HEK293 (cell line): ENCODE measurements at regions not wholly inside any gene's neighbourhood (a gene's known extent, or its start where the extent isn't known, plus 50 kb on each side); places are given as distances from the start of the nearest gene placed in this dataset.

Experiments
- CTCF ChIA-PET: fragments of 350-600 bp; formaldehyde crosslinking; extraction: SDS; loops from one replicate; lab custom pipeline; 2021; ENCODE audit warnings: antibody characterized with exemption; lab: Yijun Ruan, JAX
- POLR2A ChIA-PET: fragments of 300-600 bp; formaldehyde crosslinking; extraction: SDS; loops from one replicate; lab custom pipeline; 2020; ENCODE audit warnings: antibody characterized with exemption, inconsistent platforms; lab: Yijun Ruan, JAX
- H3K27ac ChIP-seq: fragments of 200-500 bp; sonication (Bioruptor generic); 2 replicates; pipeline ENCODE4 v1.5.1; 2014; ENCODE audit warnings: low read depth, low read length, control low read depth, inconsistent platforms; ENCODE audit errors: extremely low read depth
- H3K36me3 ChIP-seq, 2 experiments: fragments of 200-500 bp in 1 of 2; sonication (Bioruptor generic) in 1 of 2; 1 replicate in 1 of 2; 2 replicates in 1 of 2; pipeline ENCODE4 v1.5.1; 2014 to 2017; ENCODE audit warnings: inconsistent platforms in 2 of 2, low read length in 2 of 2; ENCODE audit not compliant: control insufficient read depth in 2 of 2, insufficient read depth in 1 of 2
- H3K4me1 ChIP-seq: fragments of 200-500 bp; sonication (Bioruptor generic); 2 replicates; pipeline ENCODE4 v1.5.1; 2014; ENCODE audit warnings: mild to moderate bottlenecking, low read length, inconsistent platforms; ENCODE audit not compliant: control insufficient read depth, insufficient read depth
- H3K4me3 ChIP-seq: 2 replicates; pipeline ENCODE4 v1.5.1; 2011; ENCODE audit warnings: low read depth, mild to moderate bottlenecking, control low read depth, low read length, moderate library complexity
- H3K9me3 ChIP-seq: fragments of 200-500 bp; sonication (Bioruptor generic); 2 replicates; pipeline ENCODE4 v1.5.1; 2014; ENCODE audit warnings: low read depth, low read length, inconsistent platforms; ENCODE audit not compliant: control insufficient read depth, insufficient read depth
- ZBTB1 ChIP-seq: fragments of 450-650 bp; formaldehyde crosslinking; IDR thresholded peaks from 2 replicates; pipeline ENCODE4 v1.5.1; 2016; ENCODE audit warnings: missing biosample characterization, missing genetic modification characterization
- ZFP69B ChIP-seq: fragments of 450-650 bp; formaldehyde crosslinking; IDR thresholded peaks from 2 replicates; pipeline ENCODE4 v1.5.1; 2016; ENCODE audit warnings: missing biosample characterization, missing genetic modification characterization
- ZNF274 ChIP-seq, 2 experiments: fragments of 200-500 bp in 1 of 2; fragments of 450-650 bp in 1 of 2; sonication (Bioruptor generic) in 1 of 2; formaldehyde crosslinking in 1 of 2; IDR thresholded peaks; 2 replicates each; pipeline versions ENCODE4 v1.5.1 to v1.6.1; 2014 to 2016; ENCODE audit warnings: borderline replicate concordance in 1 of 2, inconsistent platforms in 1 of 2, low read length in 1 of 2, missing biosample characterization in 1 of 2, missing genetic modification characterization in 1 of 2
- TF ChIP-seq, protein P1 (sequence below): fragments of 450-650 bp; formaldehyde crosslinking; IDR thresholded peaks from 2 replicates; pipeline ENCODE4 v1.5.1; 2016; ENCODE audit warnings: missing biosample characterization, missing genetic modification characterization, low read depth
- TF ChIP-seq, protein P2 (sequence below): fragments of 450-650 bp; formaldehyde crosslinking; conservative IDR thresholded peaks from 2 replicates; pipeline ENCODE4 v1.5.1; 2016; ENCODE audit warnings: low read depth, missing biosample characterization, missing genetic modification characterization
- TF ChIP-seq, protein P3 (sequence below): fragments of 450-650 bp; formaldehyde crosslinking; IDR thresholded peaks from 2 replicates; pipeline ENCODE4 v1.5.1; 2017; ENCODE audit warnings: missing biosample characterization, missing genetic modification characterization
- TF ChIP-seq, protein P4 (sequence below): fragments of 450-650 bp; formaldehyde crosslinking; IDR thresholded peaks from 2 replicates; pipeline ENCODE4 v1.5.0; 2017; ENCODE audit warnings: missing biosample characterization, missing genetic modification characterization, borderline replicate concordance
- TF ChIP-seq, protein P5 (sequence below): fragments of 450-650 bp; formaldehyde crosslinking; IDR thresholded peaks from 2 replicates; pipeline ENCODE4 v1.5.1; 2017; ENCODE audit warnings: missing biosample characterization, mild to moderate bottlenecking, missing genetic modification characterization, moderate library complexity

DNA sequence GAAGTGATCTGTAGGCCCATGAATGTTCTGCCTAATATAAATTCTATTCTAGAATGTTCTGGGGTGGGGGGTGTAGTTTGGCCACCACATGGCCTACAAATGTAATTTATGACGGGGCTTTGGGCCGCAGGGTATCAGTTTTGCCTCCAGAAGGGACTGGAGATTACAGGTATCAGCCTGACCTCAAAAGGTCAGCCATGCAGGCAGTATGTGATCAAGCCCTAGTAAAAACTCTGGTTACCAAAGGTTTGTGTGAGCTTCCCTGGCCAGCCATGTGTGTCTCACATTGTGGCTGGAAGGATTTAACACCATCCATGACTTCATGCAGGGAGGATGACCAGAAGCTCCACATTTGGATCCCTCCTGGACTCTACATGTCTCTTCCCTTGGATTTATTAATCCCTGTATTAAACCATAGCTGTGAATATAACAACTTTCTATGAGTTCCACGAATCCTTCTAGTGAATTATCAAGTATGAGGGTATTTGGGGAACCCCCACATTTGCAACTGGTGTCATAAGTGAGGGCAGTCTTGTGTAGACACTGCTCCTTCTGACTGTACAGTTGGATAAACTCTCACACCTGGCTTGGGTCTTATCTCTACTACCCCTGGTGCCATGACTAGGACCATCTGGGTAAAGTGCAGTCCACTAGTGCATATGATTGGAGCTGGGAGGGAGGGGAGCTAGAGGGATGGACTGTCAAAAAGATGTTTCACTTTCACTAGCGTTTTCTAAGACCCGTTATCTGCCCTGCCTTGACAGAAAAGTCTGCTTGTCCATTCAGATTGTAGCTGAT is 50.0 kb upstream of the RFX7 start:
- Histone ChIP-seq H3K9me3 (no peaks in the 10 kb centered on the region), H3K4me1 (no peaks in the 10 kb centered on the region), H3K36me3 (no peaks in the 10 kb centered on the region), H3K27ac (no peak overlapping the region), H3K4me3 (no peak overlapping the region)
- TF ChIP-seq ZNF274 (IDR thresholded peaks at IDR 0.05; ENCODE audit: low read length) (no peak), ZNF274 (tag by site-specific recombination; IDR thresholded peaks at IDR 0.05; ENCODE audit: borderline replicate concordance) (no peak), ZBTB1 (no peak), ZFP69B (tag by site-specific recombination) (no peak)
- TF ChIP-seq, protein P1, sequence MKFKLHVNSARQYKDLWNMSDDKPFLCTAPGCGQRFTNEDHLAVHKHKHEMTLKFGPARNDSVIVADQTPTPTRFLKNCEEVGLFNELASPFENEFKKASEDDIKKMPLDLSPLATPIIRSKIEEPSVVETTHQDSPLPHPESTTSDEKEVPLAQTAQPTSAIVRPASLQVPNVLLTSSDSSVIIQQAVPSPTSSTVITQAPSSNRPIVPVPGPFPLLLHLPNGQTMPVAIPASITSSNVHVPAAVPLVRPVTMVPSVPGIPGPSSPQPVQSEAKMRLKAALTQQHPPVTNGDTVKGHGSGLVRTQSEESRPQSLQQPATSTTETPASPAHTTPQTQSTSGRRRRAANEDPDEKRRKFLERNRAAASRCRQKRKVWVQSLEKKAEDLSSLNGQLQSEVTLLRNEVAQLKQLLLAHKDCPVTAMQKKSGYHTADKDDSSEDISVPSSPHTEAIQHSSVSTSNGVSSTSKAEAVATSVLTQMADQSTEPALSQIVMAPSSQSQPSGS (tag by site-specific recombination): no peak
- TF ChIP-seq, protein P2, sequence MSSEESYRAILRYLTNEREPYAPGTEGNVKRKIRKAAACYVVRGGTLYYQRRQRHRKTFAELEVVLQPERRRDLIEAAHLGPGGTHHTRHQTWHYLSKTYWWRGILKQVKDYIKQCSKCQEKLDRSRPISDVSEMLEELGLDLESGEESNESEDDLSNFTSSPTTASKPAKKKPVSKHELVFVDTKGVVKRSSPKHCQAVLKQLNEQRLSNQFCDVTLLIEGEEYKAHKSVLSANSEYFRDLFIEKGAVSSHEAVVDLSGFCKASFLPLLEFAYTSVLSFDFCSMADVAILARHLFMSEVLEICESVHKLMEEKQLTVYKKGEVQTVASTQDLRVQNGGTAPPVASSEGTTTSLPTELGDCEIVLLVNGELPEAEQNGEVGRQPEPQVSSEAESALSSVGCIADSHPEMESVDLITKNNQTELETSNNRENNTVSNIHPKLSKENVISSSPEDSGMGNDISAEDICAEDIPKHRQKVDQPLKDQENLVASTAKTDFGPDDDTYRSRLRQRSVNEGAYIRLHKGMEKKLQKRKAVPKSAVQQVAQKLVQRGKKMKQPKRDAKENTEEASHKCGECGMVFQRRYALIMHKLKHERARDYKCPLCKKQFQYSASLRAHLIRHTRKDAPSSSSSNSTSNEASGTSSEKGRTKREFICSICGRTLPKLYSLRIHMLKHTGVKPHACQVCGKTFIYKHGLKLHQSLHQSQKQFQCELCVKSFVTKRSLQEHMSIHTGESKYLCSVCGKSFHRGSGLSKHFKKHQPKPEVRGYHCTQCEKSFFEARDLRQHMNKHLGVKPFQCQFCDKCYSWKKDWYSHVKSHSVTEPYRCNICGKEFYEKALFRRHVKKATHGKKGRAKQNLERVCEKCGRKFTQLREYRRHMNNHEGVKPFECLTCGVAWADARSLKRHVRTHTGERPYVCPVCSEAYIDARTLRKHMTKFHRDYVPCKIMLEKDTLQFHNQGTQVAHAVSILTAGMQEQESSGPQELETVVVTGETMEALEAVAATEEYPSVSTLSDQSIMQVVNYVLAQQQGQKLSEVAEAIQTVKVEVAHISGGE (tag by site-specific recombination): no peak
- TF ChIP-seq, protein P3, sequence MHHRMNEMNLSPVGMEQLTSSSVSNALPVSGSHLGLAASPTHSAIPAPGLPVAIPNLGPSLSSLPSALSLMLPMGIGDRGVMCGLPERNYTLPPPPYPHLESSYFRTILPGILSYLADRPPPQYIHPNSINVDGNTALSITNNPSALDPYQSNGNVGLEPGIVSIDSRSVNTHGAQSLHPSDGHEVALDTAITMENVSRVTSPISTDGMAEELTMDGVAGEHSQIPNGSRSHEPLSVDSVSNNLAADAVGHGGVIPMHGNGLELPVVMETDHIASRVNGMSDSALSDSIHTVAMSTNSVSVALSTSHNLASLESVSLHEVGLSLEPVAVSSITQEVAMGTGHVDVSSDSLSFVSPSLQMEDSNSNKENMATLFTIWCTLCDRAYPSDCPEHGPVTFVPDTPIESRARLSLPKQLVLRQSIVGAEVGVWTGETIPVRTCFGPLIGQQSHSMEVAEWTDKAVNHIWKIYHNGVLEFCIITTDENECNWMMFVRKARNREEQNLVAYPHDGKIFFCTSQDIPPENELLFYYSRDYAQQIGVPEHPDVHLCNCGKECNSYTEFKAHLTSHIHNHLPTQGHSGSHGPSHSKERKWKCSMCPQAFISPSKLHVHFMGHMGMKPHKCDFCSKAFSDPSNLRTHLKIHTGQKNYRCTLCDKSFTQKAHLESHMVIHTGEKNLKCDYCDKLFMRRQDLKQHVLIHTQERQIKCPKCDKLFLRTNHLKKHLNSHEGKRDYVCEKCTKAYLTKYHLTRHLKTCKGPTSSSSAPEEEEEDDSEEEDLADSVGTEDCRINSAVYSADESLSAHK (tag by site-specific recombination): no peak
- TF ChIP-seq, protein P4, sequence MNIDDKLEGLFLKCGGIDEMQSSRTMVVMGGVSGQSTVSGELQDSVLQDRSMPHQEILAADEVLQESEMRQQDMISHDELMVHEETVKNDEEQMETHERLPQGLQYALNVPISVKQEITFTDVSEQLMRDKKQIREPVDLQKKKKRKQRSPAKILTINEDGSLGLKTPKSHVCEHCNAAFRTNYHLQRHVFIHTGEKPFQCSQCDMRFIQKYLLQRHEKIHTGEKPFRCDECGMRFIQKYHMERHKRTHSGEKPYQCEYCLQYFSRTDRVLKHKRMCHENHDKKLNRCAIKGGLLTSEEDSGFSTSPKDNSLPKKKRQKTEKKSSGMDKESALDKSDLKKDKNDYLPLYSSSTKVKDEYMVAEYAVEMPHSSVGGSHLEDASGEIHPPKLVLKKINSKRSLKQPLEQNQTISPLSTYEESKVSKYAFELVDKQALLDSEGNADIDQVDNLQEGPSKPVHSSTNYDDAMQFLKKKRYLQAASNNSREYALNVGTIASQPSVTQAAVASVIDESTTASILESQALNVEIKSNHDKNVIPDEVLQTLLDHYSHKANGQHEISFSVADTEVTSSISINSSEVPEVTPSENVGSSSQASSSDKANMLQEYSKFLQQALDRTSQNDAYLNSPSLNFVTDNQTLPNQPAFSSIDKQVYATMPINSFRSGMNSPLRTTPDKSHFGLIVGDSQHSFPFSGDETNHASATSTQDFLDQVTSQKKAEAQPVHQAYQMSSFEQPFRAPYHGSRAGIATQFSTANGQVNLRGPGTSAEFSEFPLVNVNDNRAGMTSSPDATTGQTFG: no peak
- TF ChIP-seq, protein P5, sequence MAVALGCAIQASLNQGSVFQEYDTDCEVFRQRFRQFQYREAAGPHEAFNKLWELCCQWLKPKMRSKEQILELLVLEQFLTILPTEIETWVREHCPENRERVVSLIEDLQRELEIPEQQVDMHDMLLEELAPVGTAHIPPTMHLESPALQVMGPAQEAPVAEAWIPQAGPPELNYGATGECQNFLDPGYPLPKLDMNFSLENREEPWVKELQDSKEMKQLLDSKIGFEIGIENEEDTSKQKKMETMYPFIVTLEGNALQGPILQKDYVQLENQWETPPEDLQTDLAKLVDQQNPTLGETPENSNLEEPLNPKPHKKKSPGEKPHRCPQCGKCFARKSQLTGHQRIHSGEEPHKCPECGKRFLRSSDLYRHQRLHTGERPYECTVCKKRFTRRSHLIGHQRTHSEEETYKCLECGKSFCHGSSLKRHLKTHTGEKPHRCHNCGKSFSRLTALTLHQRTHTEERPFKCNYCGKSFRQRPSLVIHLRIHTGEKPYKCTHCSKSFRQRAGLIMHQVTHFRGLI (tag by site-specific recombination): no peak
- POLR2A ChIA-PET: no interaction called here
- CTCF ChIA-PET: interaction anchor here (0.6 to 2.0 kb wide), 2 partner anchors 123 to 135 kb away, joined by 5 to 7 read pairs; no protein-coding TSS in a partner anchor
